Stimulated activated effector memory CD8-positive, alpha-beta T cell treated with anti-CD3 and anti-CD28 coated beads, Interleukin-12 subunit alpha, Interleukin-12 subunit beta, amount 100 ng/mL, for 72 hours (primary cell): ENCODE measurements at regions not wholly inside any gene's neighbourhood (a gene's known extent, or its start where the extent isn't known, plus 50 kb on each side); places are given as distances from the start of the nearest gene placed in this dataset.
"Not testable (repeated sequence)": the region's sequence is repeated elsewhere in the genome, so short reads cannot be mapped to it uniquely, and the experiment has no call there.

Experiments
- ATAC-seq: fragments of 150-1000 bp; cut with Tn5 transposase; 2 replicates; pipeline ENCODE4 v1.10.0; 2021
- DNase-seq, 2 donors: peaks; one replicate each; pipeline ENCODE4 v3.0.0; 2021 to 2022; ENCODE audit warnings: low spot score in 2 of 2
- H3K27ac Mint-ChIP-seq: one replicate; pipeline ENCODE4 v1.8.0; 2022; ENCODE audit warnings: mild to moderate bottlenecking, mixed read lengths
- H3K36me3 Mint-ChIP-seq: one replicate; pipeline ENCODE4 v1.8.0; 2022; ENCODE audit warnings: mild to moderate bottlenecking, mixed read lengths
- H3K4me1 Mint-ChIP-seq: one replicate; pipeline ENCODE4 v1.8.0; 2022; ENCODE audit warnings: mixed read lengths
- H3K4me3 Mint-ChIP-seq: one replicate; pipeline ENCODE4 v1.8.0; 2022; ENCODE audit warnings: mild to moderate bottlenecking, mixed read lengths
- H3K9me3 Mint-ChIP-seq: one replicate; pipeline ENCODE4 v1.8.0; 2022; ENCODE audit warnings: mixed read lengths

- H3K4me1 Mint-ChIP-seq, result no peaks in the 10 kb centered on the region
- H3K4me3 Mint-ChIP-seq, result no peak overlapping the region
- no peak overlapping the region for H3K27ac Mint-ChIP-seq
- ATAC-seq (no peak), DNase-seq (no peak)
- peaks cover 7% of the 10 kb centered on the region for H3K9me3 Mint-ChIP-seq
- no peaks in the 10 kb centered on the region for H3K36me3 Mint-ChIP-seq
Measured at GRCh38 chr5:89187883-89188465, 305.0 kb upstream of the MEF2C start.

- no peak overlapping the region for H3K27ac Mint-ChIP-seq
- H3K4me3 Mint-ChIP-seq, result no peak overlapping the region
- no peaks in the 10 kb centered on the region for H3K36me3 Mint-ChIP-seq
- ATAC-seq (no peak), DNase-seq (no peak)
- peaks cover 9% of the 10 kb centered on the region for H3K9me3 Mint-ChIP-seq
- no peaks in the 10 kb centered on the region for H3K4me1 Mint-ChIP-seq
Measured at GRCh38 chr5:89187268-89187667, 304.3 kb upstream of the MEF2C start.

GRCh38 chr5:89181546-89181945 lies 298.6 kb upstream of the MEF2C start:
- peaks cover 2% of the 10 kb centered on the region for H3K9me3 Mint-ChIP-seq

GRCh38 chr5:89179731-89180130 lies 296.7 kb upstream of the MEF2C start:
- H3K4me3 Mint-ChIP-seq, result no peak overlapping the region
- no peaks in the 10 kb centered on the region for H3K4me1 Mint-ChIP-seq
- DNase-seq (no peak), ATAC-seq (no peak)
- no peak overlapping the region for H3K27ac Mint-ChIP-seq
- no peaks in the 10 kb centered on the region for H3K36me3 Mint-ChIP-seq
- H3K9me3 Mint-ChIP-seq, result peaks cover 2% of the 10 kb centered on the region

More at GRCh38 chr5:89181546-89181945, 298.6 kb upstream of the MEF2C start:
- DNase-seq, result no peak
- H3K27ac Mint-ChIP-seq, result no peak overlapping the region
- H3K36me3 Mint-ChIP-seq, result no peaks in the 10 kb centered on the region
- no peaks in the 10 kb centered on the region for H3K4me1 Mint-ChIP-seq
- ATAC-seq, result no peak
- no peak overlapping the region for H3K4me3 Mint-ChIP-seq

- no peak overlapping the region for H3K4me3 Mint-ChIP-seq
- DNase-seq (no peak), ATAC-seq (no peak)
- peaks cover 8% of the 10 kb centered on the region for H3K9me3 Mint-ChIP-seq
- H3K4me1 Mint-ChIP-seq, result no peaks in the 10 kb centered on the region
- H3K27ac Mint-ChIP-seq, result no peak overlapping the region
- H3K36me3 Mint-ChIP-seq, result no peaks in the 10 kb centered on the region
Measured at GRCh38 chr5:89178541-89178940, 295.6 kb upstream of the MEF2C start.

- Mint-ChIP-seq H3K4me1 (no peaks in the 10 kb centered on the region), H3K36me3 (no peaks in the 10 kb centered on the region), H3K4me3 (no peak overlapping the region), H3K27ac (no peak overlapping the region), H3K9me3 (peaks cover 10% of the 10 kb centered on the region)
- ATAC-seq (no peak), DNase-seq (no peak)
Measured at GRCh38 chr5:89173528-89173927, 290.5 kb upstream of the MEF2C start.

- Mint-ChIP-seq H3K27ac (no peak overlapping the region), H3K4me1 (no peaks in the 10 kb centered on the region), H3K36me3 (no peaks in the 10 kb centered on the region), H3K9me3 (peaks cover 11% of the 10 kb centered on the region), H3K4me3 (no peak overlapping the region)
- ATAC-seq, result no peak
- DNase-seq, result no peak
Measured at GRCh38 chr5:89168766-89169165, 285.8 kb upstream of the MEF2C start.

- H3K4me1 Mint-ChIP-seq, H3K4me3 Mint-ChIP-seq, ATAC-seq, DNase-seq, H3K36me3 Mint-ChIP-seq, H3K9me3 Mint-ChIP-seq, H3K27ac Mint-ChIP-seq: not testable (repeated sequence)
Measured at GRCh38 chr5:89164703-89165102, 281.7 kb upstream of the MEF2C start.

- Mint-ChIP-seq H3K4me3 (no peak overlapping the region), H3K27ac (no peak overlapping the region), H3K36me3 (no peaks in the 10 kb centered on the region)
Measured at GRCh38 chr5:89156226-89156625, 273.2 kb upstream of the MEF2C start.

GRCh38 chr5:89147031-89147430 lies 264.0 kb upstream of the MEF2C start:
- ATAC-seq, result no peak
- no peaks in the 10 kb centered on the region for H3K36me3 Mint-ChIP-seq
- H3K27ac Mint-ChIP-seq, result no peak overlapping the region
- H3K4me1 Mint-ChIP-seq, result no peaks in the 10 kb centered on the region
- no peak overlapping the region for H3K4me3 Mint-ChIP-seq
- no peak for DNase-seq
- H3K9me3 Mint-ChIP-seq, result peaks cover 6% of the 10 kb centered on the region

More at GRCh38 chr5:89156226-89156625, 273.2 kb upstream of the MEF2C start:
- DNase-seq (no peak), ATAC-seq (no peak)
- H3K4me1 Mint-ChIP-seq, result no peaks in the 10 kb centered on the region
- peaks cover 17% of the 10 kb centered on the region for H3K9me3 Mint-ChIP-seq

GRCh38 chr5:89137148-89137547 lies 254.2 kb upstream of the MEF2C start:
- Mint-ChIP-seq H3K27ac (no peak overlapping the region), H3K36me3 (no peaks in the 10 kb centered on the region)
- no peak for ATAC-seq

GRCh38 chr5:89133975-89134374 lies 251.0 kb upstream of the MEF2C start:
- ATAC-seq (no peak), DNase-seq (no peak)
- H3K4me3 Mint-ChIP-seq, result no peak overlapping the region
- H3K4me1 Mint-ChIP-seq, result no peaks in the 10 kb centered on the region
- H3K9me3 Mint-ChIP-seq, result peaks cover 6% of the 10 kb centered on the region
- H3K27ac Mint-ChIP-seq, result no peak overlapping the region
- no peaks in the 10 kb centered on the region for H3K36me3 Mint-ChIP-seq

More at GRCh38 chr5:89137148-89137547, 254.2 kb upstream of the MEF2C start:
- H3K9me3 Mint-ChIP-seq, result peaks cover 16% of the 10 kb centered on the region
- H3K4me1 Mint-ChIP-seq, result no peaks in the 10 kb centered on the region
- H3K4me3 Mint-ChIP-seq, result no peak overlapping the region
- no peak for DNase-seq

GRCh38 chr5:89133129-89133528 lies 250.1 kb upstream of the MEF2C start:
- no peaks in the 10 kb centered on the region for H3K36me3 Mint-ChIP-seq
- no peaks in the 10 kb centered on the region for H3K4me1 Mint-ChIP-seq
- peaks cover 10% of the 10 kb centered on the region for H3K9me3 Mint-ChIP-seq
- no peak for ATAC-seq
- no peak for DNase-seq
- H3K27ac Mint-ChIP-seq, result no peak overlapping the region
- no peak overlapping the region for H3K4me3 Mint-ChIP-seq

- ATAC-seq (no peak), DNase-seq (no peak)
Measured at GRCh38 chr5:89130851-89131250, 247.9 kb upstream of the MEF2C start.

GRCh38 chr5:89129941-89130340 lies 247.0 kb upstream of the MEF2C start:
- Mint-ChIP-seq H3K27ac (no peak overlapping the region), H3K36me3 (no peaks in the 10 kb centered on the region), H3K9me3 (peaks cover 7% of the 10 kb centered on the region), H3K4me1 (no peaks in the 10 kb centered on the region), H3K4me3 (no peak overlapping the region)
- no peak for DNase-seq
- no peak for ATAC-seq

More at GRCh38 chr5:89130851-89131250, 247.9 kb upstream of the MEF2C start:
- Mint-ChIP-seq H3K27ac (no peak overlapping the region), H3K4me1 (no peaks in the 10 kb centered on the region), H3K36me3 (no peaks in the 10 kb centered on the region), H3K9me3 (peaks cover 4% of the 10 kb centered on the region), H3K4me3 (no peak overlapping the region)

GRCh38 chr5:89128906-89129625 lies 246.1 kb upstream of the MEF2C start:
- ATAC-seq, result no peak
- DNase-seq, result no peak
- peaks cover 14% of the 10 kb centered on the region for H3K9me3 Mint-ChIP-seq
- H3K36me3 Mint-ChIP-seq, result no peaks in the 10 kb centered on the region
- H3K4me3 Mint-ChIP-seq, result no peak overlapping the region
- no peaks in the 10 kb centered on the region for H3K4me1 Mint-ChIP-seq
- no peak overlapping the region for H3K27ac Mint-ChIP-seq
